GM19240 (cell line): ENCODE measurements at regions not wholly inside any gene's neighbourhood (a gene's known extent, or its start where the extent isn't known, plus 50 kb on each side); places are given as distances from the start of the nearest gene placed in this dataset.

Experiments used
- DNase-seq: peaks from one replicate; pipeline ENCODE4 v3.0.0; 2011; ENCODE audit warnings: low spot score; ENCODE audit not compliant: insufficient read length

GRCh38 chr2:18741191-18741590 is 151.8 kb upstream of the NT5C1B start:
- no peak for DNase-seq

GRCh38 chr2:18740474-18740881 is 151.1 kb upstream of the NT5C1B start:
- DNase-seq = no peak

GRCh38 chr2:18731666-18732065 is 142.3 kb upstream of the NT5C1B start:
- DNase-seq = no peak

- DNase-seq = no peak
These were observed 135.2 kb upstream of the NT5C1B start for GRCh38 chr2:18724371-18725145.

- no peak for DNase-seq
These were observed 133.8 kb upstream of the NT5C1B start for GRCh38 chr2:18723219-18723618.

GRCh38 chr2:18722101-18722500 is 132.7 kb upstream of the NT5C1B start:
- no peak for DNase-seq

GRCh38 chr2:18721038-18721922 is 131.9 kb upstream of the NT5C1B start:
- no peak for DNase-seq

- DNase-seq = no peak
These were observed 130.8 kb upstream of the NT5C1B start for GRCh38 chr2:18719978-18720775.

GRCh38 chr2:18708203-18708715 is 118.9 kb upstream of the NT5C1B start:
- no peak for DNase-seq

GRCh38 chr2:18706001-18706400 is 116.6 kb upstream of the NT5C1B start:
- no peak for DNase-seq

GRCh38 chr2:18704276-18704675 is 114.9 kb upstream of the NT5C1B start:
- DNase-seq = no peak

GRCh38 chr2:18703555-18703954 is 114.2 kb upstream of the NT5C1B start:
- no peak for DNase-seq

- no peak for DNase-seq
These were observed 112.6 kb upstream of the NT5C1B start for GRCh38 chr2:18701981-18702380.

- DNase-seq = no peak
These were observed 112.2 kb upstream of the NT5C1B start for GRCh38 chr2:18701546-18701945.

GRCh38 chr2:18690342-18690741 is 101.0 kb upstream of the NT5C1B start:
- no peak for DNase-seq

- no peak for DNase-seq
These were observed 95.1 kb upstream of the NT5C1B start for GRCh38 chr2:18684206-18685038.

GRCh38 chr2:18682681-18683080 is 93.3 kb upstream of the NT5C1B start:
- no peak for DNase-seq

- DNase-seq = no peak
These were observed 87.9 kb upstream of the NT5C1B start for GRCh38 chr2:18677280-18677679.

- DNase-seq = no peak
These were observed 84.9 kb upstream of the NT5C1B start for GRCh38 chr2:18674309-18674708.

- DNase-seq = no peak
These were observed 82.0 kb upstream of the NT5C1B start for GRCh38 chr2:18671363-18671762.

- no peak for DNase-seq
These were observed 78.9 kb upstream of the NT5C1B start for GRCh38 chr2:18668221-18668620.
